ENCODE measurements at regions not wholly inside any gene's neighbourhood (a gene's known extent, or its start where the extent isn't known, plus 50 kb on each side); places are given as distances from the start of the nearest gene placed in this dataset.

DNA sequence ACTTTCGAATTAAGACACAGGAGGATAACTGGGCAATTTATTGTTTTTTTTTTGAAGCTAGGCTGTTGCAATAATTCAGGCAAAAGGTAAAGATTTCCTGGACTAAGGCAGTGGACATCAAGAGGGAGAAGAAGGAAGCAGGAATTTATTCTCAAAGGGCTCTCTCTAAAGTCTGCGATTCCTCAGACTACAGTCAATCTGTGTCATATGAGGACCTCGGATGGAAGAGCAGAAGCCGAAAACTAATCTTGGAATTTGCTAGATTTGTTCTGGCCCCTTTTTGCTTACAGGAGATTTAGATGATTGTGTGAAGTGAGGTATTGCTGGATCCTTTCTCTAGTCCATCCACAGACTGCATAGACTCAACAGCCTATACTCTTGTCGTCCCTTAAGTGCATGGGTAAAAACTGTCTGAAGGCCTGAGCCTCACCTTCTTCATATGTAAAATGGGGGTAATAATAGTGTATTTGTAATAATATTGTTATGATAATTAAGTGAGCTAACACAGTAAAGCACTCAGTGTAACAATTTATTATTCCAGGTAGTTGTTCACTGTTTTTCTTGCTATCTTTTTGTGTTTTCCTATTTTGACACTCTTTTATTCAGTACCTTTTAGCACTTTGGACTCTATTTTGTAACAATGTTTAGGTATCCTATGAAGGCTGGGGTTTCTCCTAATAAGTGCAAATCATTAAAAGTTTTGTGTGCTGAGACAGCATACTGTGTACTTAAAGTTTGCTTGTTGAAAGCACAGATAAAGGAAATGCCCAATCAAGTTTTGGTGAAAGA lies 54.2 kb upstream of the NT5C1B start:
- no peak overlapping the region for H3K4me3 Mint-ChIP-seq
- TF ChIP-seq CTCF (IDR thresholded peaks at IDR 0.05) = no peak
- H3K9me3 Mint-ChIP-seq = peaks cover 11% of the 10 kb centered on the region
- H3K27ac Mint-ChIP-seq = no peak overlapping the region
- peaks cover 2% of the 10 kb centered on the region for H3K27me3 Mint-ChIP-seq (ENCODE audit: low read depth, poor library complexity)
- no peak for DNase-seq
- H3K36me3 Mint-ChIP-seq (ENCODE audit: low read depth) = peaks cover 10% of the 10 kb centered on the region
- peaks cover 15% of the 10 kb centered on the region for H3K4me1 Mint-ChIP-seq

DNA sequence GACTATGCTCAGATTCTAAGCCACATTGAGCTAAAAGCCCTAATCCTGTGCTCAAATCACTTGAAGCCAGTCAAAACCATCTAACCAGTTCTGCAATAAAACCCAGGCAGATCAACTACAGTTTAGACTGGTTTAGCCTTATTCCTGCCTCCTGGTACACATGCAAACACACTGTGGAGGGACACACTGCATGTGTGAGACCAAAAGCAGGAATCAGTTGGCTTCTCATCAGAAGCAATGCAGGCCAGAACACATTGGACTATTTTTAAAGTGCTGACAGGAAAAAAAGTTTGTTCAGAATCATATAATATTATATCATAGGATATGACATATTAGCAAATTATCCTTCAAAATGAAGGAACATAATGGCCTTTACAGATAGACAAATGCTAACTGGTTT lies 52.5 kb upstream of the NT5C1B start:
- Mint-ChIP-seq H3K27ac (no peak overlapping the region), H3K4me1 (peaks cover 5% of the 10 kb centered on the region), H3K4me3 (no peak overlapping the region), H3K36me3 (ENCODE audit: low read depth) (peaks cover 22% of the 10 kb centered on the region), H3K27me3 (ENCODE audit: low read depth, poor library complexity) (no peaks in the 10 kb centered on the region), H3K9me3 (peaks cover 28% of the 10 kb centered on the region)
- no peak for TF ChIP-seq CTCF (IDR thresholded peaks at IDR 0.05)
- DNase-seq = no peak

- H3K4me3 Mint-ChIP-seq = no peak overlapping the region
- H3K4me1 Mint-ChIP-seq = peaks cover 5% of the 10 kb centered on the region
- TF ChIP-seq CTCF (IDR thresholded peaks at IDR 0.05) = no peak
- DNase-seq = no peak
- no peaks in the 10 kb centered on the region for H3K27me3 Mint-ChIP-seq (ENCODE audit: low read depth, poor library complexity)
- H3K36me3 Mint-ChIP-seq (ENCODE audit: low read depth) = peaks cover 32% of the 10 kb centered on the region
- H3K9me3 Mint-ChIP-seq = peaks cover 43% of the 10 kb centered on the region
- no peak overlapping the region for H3K27ac Mint-ChIP-seq
These were observed 50.5 kb upstream of the NT5C1B start for GRCh38 chr2:18639756-18640453.

Data from nephron progenitor cell (in vitro differentiated cells).